ENCODE measurements at regions not wholly inside any gene's neighbourhood (a gene's known extent, or its start where the extent isn't known, plus 50 kb on each side); places are given as distances from the start of the nearest gene placed in this dataset.
"Not testable (repeated sequence)": the region's sequence is repeated elsewhere in the genome, so short reads cannot be mapped to it uniquely, and the experiment has no call there.

DNA sequence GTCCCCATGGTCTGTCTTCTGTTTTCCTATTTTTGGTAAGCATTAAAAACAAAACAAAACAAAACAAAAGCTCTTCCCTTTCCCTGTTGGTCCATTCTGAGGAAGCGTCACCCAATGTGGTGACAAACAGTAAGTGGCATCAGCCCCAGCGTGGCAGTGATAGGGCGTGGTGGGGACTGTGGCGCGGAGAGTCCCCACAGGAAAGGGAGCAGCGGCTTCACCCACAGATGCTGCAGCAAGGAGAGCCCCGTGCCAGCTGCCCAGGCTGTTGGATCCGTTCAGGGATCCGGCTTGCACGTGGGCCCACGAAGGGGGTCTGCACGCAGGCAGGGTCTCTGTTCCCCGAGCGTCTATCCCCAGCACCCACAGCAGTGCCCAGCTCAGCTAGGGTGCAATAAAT, 279.2 kb downstream of the ADGRD1 start:
- TF ChIP-seq EZH2 (IDR thresholded peaks at IDR 0.05; ENCODE audit: borderline replicate concordance, low read depth, low read length); ZNF668 (CRISPR knock-in tag; IDR thresholded peaks at IDR 0.05); ZFP91 (CRISPR knock-in tag; IDR thresholded peaks at IDR 0.05); HCFC1 (IDR thresholded peaks at IDR 0.05; ENCODE audit: low read depth, low read length); STAT5B (CRISPR knock-in tag; IDR thresholded peaks at IDR 0.05); RCOR1 (IDR thresholded peaks at IDR 0.05; ENCODE audit: borderline replicate concordance in 1 of 2, low read depth in 2 of 2, low read length in 2 of 2); ZNF143 (CRISPR knock-in tag; IDR thresholded peaks at IDR 0.05); KDM5B (IDR thresholded peaks at IDR 0.05; ENCODE audit: insufficient replicate concordance, low read depth, low read length); JUN (IDR thresholded peaks at IDR 0.05; ENCODE audit: borderline replicate concordance, low read depth, low read length); JUN (CRISPR knock-in tag; IDR thresholded peaks at IDR 0.05; ENCODE audit: borderline replicate concordance); CHD1 (IDR thresholded peaks at IDR 0.05; ENCODE audit: low read length): not testable (repeated sequence)
- TF ChIP-seq, protein P1, sequence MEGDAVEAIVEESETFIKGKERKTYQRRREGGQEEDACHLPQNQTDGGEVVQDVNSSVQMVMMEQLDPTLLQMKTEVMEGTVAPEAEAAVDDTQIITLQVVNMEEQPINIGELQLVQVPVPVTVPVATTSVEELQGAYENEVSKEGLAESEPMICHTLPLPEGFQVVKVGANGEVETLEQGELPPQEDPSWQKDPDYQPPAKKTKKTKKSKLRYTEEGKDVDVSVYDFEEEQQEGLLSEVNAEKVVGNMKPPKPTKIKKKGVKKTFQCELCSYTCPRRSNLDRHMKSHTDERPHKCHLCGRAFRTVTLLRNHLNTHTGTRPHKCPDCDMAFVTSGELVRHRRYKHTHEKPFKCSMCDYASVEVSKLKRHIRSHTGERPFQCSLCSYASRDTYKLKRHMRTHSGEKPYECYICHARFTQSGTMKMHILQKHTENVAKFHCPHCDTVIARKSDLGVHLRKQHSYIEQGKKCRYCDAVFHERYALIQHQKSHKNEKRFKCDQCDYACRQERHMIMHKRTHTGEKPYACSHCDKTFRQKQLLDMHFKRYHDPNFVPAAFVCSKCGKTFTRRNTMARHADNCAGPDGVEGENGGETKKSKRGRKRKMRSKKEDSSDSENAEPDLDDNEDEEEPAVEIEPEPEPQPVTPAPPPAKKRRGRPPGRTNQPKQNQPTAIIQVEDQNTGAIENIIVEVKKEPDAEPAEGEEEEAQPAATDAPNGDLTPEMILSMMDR (IDR thresholded peaks at IDR 0.05 in 2 of 3, conservative IDR thresholded peaks at IDR 0.05 in 1 of 3; ENCODE audit: insufficient read depth in 2 of 3, low read depth in 1 of 3, low read length in 3 of 3), result not testable (repeated sequence)
